ENCODE measurements at regions not wholly inside any gene's neighbourhood (a gene's known extent, or its start where the extent isn't known, plus 50 kb on each side); places are given as distances from the start of the nearest gene placed in this dataset.

DNA sequence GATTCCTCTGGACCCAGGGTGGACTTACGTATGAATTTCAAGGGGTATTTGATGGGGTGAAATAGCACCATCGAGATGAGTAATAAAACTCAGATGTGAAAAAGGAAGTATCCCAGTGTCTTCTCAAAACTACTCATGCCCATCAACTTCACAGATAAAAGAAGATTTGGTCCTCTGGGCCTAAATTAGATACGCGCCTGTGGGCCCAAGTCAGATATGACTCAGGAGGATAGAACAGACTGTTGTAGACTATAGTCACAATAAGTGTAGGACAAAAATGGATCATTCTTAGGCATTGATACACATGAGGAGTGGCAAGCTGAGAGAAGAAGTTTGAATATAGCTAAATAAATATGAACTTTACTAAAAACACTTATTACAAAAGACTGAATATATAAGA is 2438.8 kb downstream of the PCDH9 start:
- DNase-seq = no peak
- intact Hi-C loops (cut with DNase I) = no loop called here
- WGBS, 4 donors = 88 to 93% (median 90%) methylated on average over 4 of the region's 4 CpGs
- H3K4me3 ChIP-seq = no peak overlapping the region
- H3K9me3 ChIP-seq (replicated peaks in 1 of 3) = no peaks in the 10 kb centered on the region
- TF ChIP-seq CTCF (IDR thresholded peaks at IDR 0.05) = no peak
- no peak for TF ChIP-seq POLR2A (IDR thresholded peaks at IDR 0.05)
- H3K36me3 ChIP-seq (replicated peaks in 1 of 2) = no peaks in the 10 kb centered on the region
- H3K4me1 ChIP-seq (replicated peaks in 1 of 2) = no peaks in the 10 kb centered on the region
- H3K27me3 ChIP-seq = no peaks in the 10 kb centered on the region
- H3K27ac ChIP-seq = no peak overlapping the region

DNA sequence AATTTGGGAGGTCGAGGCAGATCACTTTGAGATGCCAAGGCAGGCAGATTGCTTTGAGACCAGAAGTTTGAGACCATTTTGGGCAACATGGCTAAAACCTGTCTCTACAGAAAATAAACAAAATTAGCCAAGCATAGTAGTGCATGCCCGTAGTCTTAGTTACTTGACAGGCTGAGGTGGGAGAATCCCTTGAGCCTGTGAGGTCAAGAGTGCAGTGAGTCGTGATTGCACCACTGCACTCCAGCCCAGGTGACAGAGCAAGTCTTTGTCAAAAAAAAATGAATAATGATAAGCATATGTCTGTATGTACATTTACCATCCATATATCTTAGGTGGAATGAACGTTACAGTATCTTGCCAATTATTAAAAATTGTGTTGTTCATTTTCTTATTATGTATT is 2447.7 kb downstream of the PCDH9 start:
- Histone ChIP-seq H3K27ac (no peak overlapping the region), H3K4me1 (replicated peaks in 1 of 2) (no peaks in the 10 kb centered on the region), H3K36me3 (replicated peaks in 1 of 2) (no peaks in the 10 kb centered on the region), H3K27me3 (no peaks in the 10 kb centered on the region), H3K9me3 (replicated peaks in 1 of 3) (no peaks in the 10 kb centered on the region), H3K4me3 (no peak overlapping the region)
- DNase-seq = no peak
- TF ChIP-seq CTCF (IDR thresholded peaks at IDR 0.05) = no peak
- 62 to 75% (median 68%) methylated on average over 4 of the region's 4 CpGs for WGBS, 4 donors
- intact Hi-C loops (cut with DNase I) = no loop called here

DNA sequence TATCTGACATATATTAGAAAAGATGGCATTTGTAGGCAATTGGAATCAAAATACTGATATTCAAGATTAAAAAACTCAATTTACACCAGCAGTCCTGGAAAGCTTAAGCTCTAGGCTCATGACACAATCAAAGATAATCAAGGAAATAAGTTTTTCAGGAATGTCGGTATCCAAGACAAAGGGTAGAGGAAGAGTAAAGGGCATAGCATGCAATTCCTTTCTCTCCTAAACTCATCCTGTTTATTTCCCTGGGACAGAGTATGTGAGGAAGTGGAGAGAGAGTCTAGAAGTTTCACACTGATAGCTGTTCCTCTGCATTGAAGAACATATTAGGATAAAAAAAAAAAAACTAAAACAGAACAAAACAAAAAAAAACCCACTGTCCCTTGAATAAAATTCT is 2452.1 kb downstream of the PCDH9 start:
- H3K36me3 ChIP-seq (replicated peaks in 1 of 2) = no peaks in the 10 kb centered on the region
- no peaks in the 10 kb centered on the region for H3K27me3 ChIP-seq
- 53 to 81% (median 68%) methylated on average over 1 of the region's 1 CpG for WGBS, 4 donors
- H3K9me3 ChIP-seq (replicated peaks in 1 of 3) = no peaks in the 10 kb centered on the region
- TF ChIP-seq POLR2A (IDR thresholded peaks at IDR 0.05) (no peak), CTCF (IDR thresholded peaks at IDR 0.05) (no peak)
- no peak overlapping the region for H3K4me3 ChIP-seq
- no peak for DNase-seq
- H3K4me1 ChIP-seq (replicated peaks in 1 of 2) = no peaks in the 10 kb centered on the region
- H3K27ac ChIP-seq = no peak overlapping the region
- intact Hi-C loops (cut with DNase I) = no loop called here

- no peak overlapping the region for H3K27ac ChIP-seq
- H3K4me1 ChIP-seq (replicated peaks in 1 of 2) = no peaks in the 10 kb centered on the region
- no peak for DNase-seq
- no peaks in the 10 kb centered on the region for H3K36me3 ChIP-seq (replicated peaks in 1 of 2)
- H3K4me3 ChIP-seq = no peak overlapping the region
- WGBS, 4 donors = 77 to 90% (median 83%) methylated on average over 1 of the region's 1 CpG
- intact Hi-C loops (cut with DNase I) = no loop called here
- no peaks in the 10 kb centered on the region for H3K27me3 ChIP-seq
- no peaks in the 10 kb centered on the region for H3K9me3 ChIP-seq (replicated peaks in 1 of 3)
- no peak for TF ChIP-seq POLR2A (IDR thresholded peaks at IDR 0.05)
- TF ChIP-seq CTCF (IDR thresholded peaks at IDR 0.05) = no peak
Observed at GRCh38 chr13:64774915-64775314, 2455.2 kb downstream of the PCDH9 start.
